Calu3 (cell line): ENCODE measurements at regions not wholly inside any gene's neighbourhood (a gene's known extent, or its start where the extent isn't known, plus 50 kb on each side); places are given as distances from the start of the nearest gene placed in this dataset.

Experiments
- BruUV-seq: library from RNA; stranded (reverse); fragments of 400-500 nt; replicated peaks from 2 replicates; lab custom pipeline; 2021; lab: Mats Ljungman, UMichigan
- CTCF ChIA-PET: fragments of 300-600 bp; sonication (Branson Sonifier 250); formaldehyde crosslinking; loops from one replicate; lab custom pipeline; 2022; ENCODE audit warnings: antibody characterized with exemption; lab: Charles Lee
- DNase-seq: peaks from one replicate; pipeline ENCODE4 v3.0.0; 2022
- H3K27ac Mint-ChIP-seq: one replicate; pipeline ENCODE4 v1.8.0; 2022; ENCODE audit warnings: mixed read lengths; ENCODE audit not compliant: unreplicated experiment
- H3K27me3 Mint-ChIP-seq: one replicate; pipeline ENCODE4 v1.8.0; 2022; ENCODE audit warnings: mixed read lengths; ENCODE audit not compliant: unreplicated experiment
- H3K36me3 Mint-ChIP-seq: one replicate; pipeline ENCODE4 v1.8.0; 2022; ENCODE audit warnings: mild to moderate bottlenecking, moderate library complexity, mixed read lengths; ENCODE audit not compliant: insufficient read depth, unreplicated experiment
- H3K4me1 Mint-ChIP-seq: one replicate; pipeline ENCODE4 v1.8.0; 2022; ENCODE audit warnings: mild to moderate bottlenecking, low read depth, mixed read lengths; ENCODE audit not compliant: unreplicated experiment
- H3K4me3 Mint-ChIP-seq: one replicate; pipeline ENCODE4 v1.8.0; 2022; ENCODE audit warnings: mild to moderate bottlenecking, low read depth, moderate library complexity, mixed read lengths; ENCODE audit not compliant: unreplicated experiment
- H3K9me3 Mint-ChIP-seq: one replicate; pipeline ENCODE4 v1.8.0; 2022; ENCODE audit warnings: low read depth, mixed read lengths; ENCODE audit not compliant: unreplicated experiment
- CTCF ChIP-seq: fragments of 200-600 bp; IDR thresholded peaks from one replicate; pipeline ENCODE4 v1.8.0; 2022; ENCODE audit warnings: antibody characterized with exemption; ENCODE audit not compliant: unreplicated experiment
- intact Hi-C: fragments of 100-400 bp; cut with micrococcal nuclease; formaldehyde crosslinking; loops from one replicate; pipeline ENCODE4 v1.10.0; 2022; ENCODE audit not compliant: unreplicated experiment

GRCh38 chr15:77821188-77821958, 188.7 kb upstream of the LINGO1 start:
- no peak overlapping the region for H3K27ac Mint-ChIP-seq
- no peak overlapping the region for H3K4me3 Mint-ChIP-seq
- BruUV-seq, result no TSS peak
- H3K4me1 Mint-ChIP-seq, result no peaks in the 10 kb centered on the region
- peaks cover 83% of the 10 kb centered on the region for H3K27me3 Mint-ChIP-seq
- no peaks in the 10 kb centered on the region for H3K36me3 Mint-ChIP-seq
- CTCF ChIA-PET, result interaction anchor here (0.5 to 3.3 kb wide), 17 partner anchors 15 to 278 kb away, joined by 3 to 29 read pairs (median 4); partner anchors contain the start of gene LINGO1
- H3K9me3 Mint-ChIP-seq, result no peaks in the 10 kb centered on the region
- DNase-seq, result peak; percentile 82
- peak; percentile 71 for TF ChIP-seq CTCF
- intact Hi-C loops, result loop anchor here (1.0 to 5.0 kb wide), 2 partner anchors 164 to 187 kb away; no protein-coding TSS in a partner anchor

- peaks cover 83% of the 10 kb centered on the region for H3K27me3 Mint-ChIP-seq
- intact Hi-C loops, result loop anchor here (5.0 kb wide), 1 partner anchor 163 kb away; no protein-coding TSS in a partner anchor
- no peak overlapping the region for H3K27ac Mint-ChIP-seq
- no peaks in the 10 kb centered on the region for H3K4me1 Mint-ChIP-seq
- no peaks in the 10 kb centered on the region for H3K9me3 Mint-ChIP-seq
- DNase-seq, result peak; percentile 72
- peak overlapping the region; percentile 42 for H3K4me3 Mint-ChIP-seq
- CTCF ChIA-PET, result interaction anchor here (1.1 to 3.3 kb wide), 5 partner anchors 85 to 186 kb away, joined by 3 to 29 read pairs (median 4); partner anchors contain the start of gene LINGO1
- no peaks in the 10 kb centered on the region for H3K36me3 Mint-ChIP-seq
- TF ChIP-seq CTCF, result no peak
- no TSS peak for BruUV-seq
Observed at GRCh38 chr15:77819851-77820728, 187.4 kb upstream of the LINGO1 start.

- CTCF ChIA-PET, result interaction anchor here (1.1 to 3.3 kb wide), 4 partner anchors 84 to 185 kb away, joined by 3 to 29 read pairs (median 4); partner anchors contain the start of gene LINGO1
- Mint-ChIP-seq H3K9me3 (no peaks in the 10 kb centered on the region), H3K27ac (no peak overlapping the region), H3K27me3 (peaks cover 83% of the 10 kb centered on the region), H3K4me1 (no peaks in the 10 kb centered on the region), H3K4me3 (peak overlapping the region; percentile 42), H3K36me3 (no peaks in the 10 kb centered on the region)
- TF ChIP-seq CTCF, result no peak
- intact Hi-C loops, result no loop called here
- no peak for DNase-seq
- no TSS peak for BruUV-seq
Observed at GRCh38 chr15:77819048-77819850, 186.5 kb upstream of the LINGO1 start.
